K562 (cell line): ENCODE measurements at regions not wholly inside any gene's neighbourhood (a gene's known extent, or its start where the extent isn't known, plus 50 kb on each side); places are given as distances from the start of the nearest gene placed in this dataset.

Source experiments
- ATAC-seq: fragments of 200-7000 bp; cut with Tn5 transposase; 3 replicates; pipeline ENCODE4 v1.9.1; 2020; ENCODE audit warnings: moderate library complexity
- BruUV-seq: library from RNA; stranded (reverse); fragments of 400-500 nt; replicated peaks from 2 replicates; lab custom pipeline; 2021; lab: Mats Ljungman, UMichigan
- CTCF ChIA-PET: fragments of 300-600 bp; formaldehyde crosslinking; extraction: SDS; loops from one replicate; lab custom pipeline; 2021; ENCODE audit warnings: low intra/inter-chr PET ratio; lab: Yijun Ruan, JAX
- POLR2A ChIA-PET: fragments of 300-600, 350-650 bp; sonication (Branson Sonifier 250); formaldehyde crosslinking; extraction: SDS; loops from one replicate; lab custom pipeline; 2021; ENCODE audit warnings: antibody characterized with exemption, inconsistent platforms; lab: Yijun Ruan, JAX
- DNase-seq, 4 experiments: peaks; one replicate each; pipeline versions ENCODE4 v3.0.0 to v3.0.0-alpha.2; 2011 to 2018; ENCODE audit warnings: low spot score in 3 of 4, mixed read lengths in 3 of 4; ENCODE audit errors: extremely low read depth in 1 of 4
- FAIRE-seq: peaks from 2 replicates; lab custom pipeline; 2011; peaks lifted over from hg19 to GRCh38; lab: Jason Lieb, UNC
- H2AFZ ChIP-seq: 2 replicates; pipeline ENCODE4 v1.6.0; 2011; ENCODE audit warnings: low read depth, low read length, control low read depth, inconsistent platforms
- H3K27ac ChIP-seq: fragments of 200-600 bp; 3 replicates; pipeline ENCODE4 v1.8.0; 2011; ENCODE audit warnings: low read depth, mild to moderate bottlenecking, control low read depth, inconsistent platforms, low read length, moderate library complexity, mixed read lengths; ENCODE audit errors: extremely low read depth
- H3K27me3 ChIP-seq, 2 experiments: fragments of 300-600 bp in 1 of 2; 2 replicates in 1 of 2; 3 replicates in 1 of 2; pipeline versions ENCODE4 v1.6.0 to v1.8.0; 2011; ENCODE audit warnings: inconsistent platforms in 2 of 2, low read length in 2 of 2, mild to moderate bottlenecking in 1 of 2, mixed read lengths in 1 of 2, moderate library complexity in 1 of 2; ENCODE audit not compliant: control insufficient read depth in 2 of 2, insufficient read depth in 2 of 2
- H3K36me3 ChIP-seq: fragments of 300-600 bp; 3 replicates; pipeline ENCODE4 v1.8.0; 2011; ENCODE audit warnings: mild to moderate bottlenecking, low read length, inconsistent platforms; ENCODE audit not compliant: control insufficient read depth, insufficient read depth
- H3K4me1 ChIP-seq, 2 experiments: fragments of 200-600 bp in 1 of 2; replicated peaks in 1 of 2; 2 replicates in 1 of 2; 3 replicates in 1 of 2; pipeline versions ENCODE4 v1.5.1 to v1.8.0; 2011; ENCODE audit warnings: inconsistent platforms in 2 of 2, low read length in 2 of 2, mild to moderate bottlenecking in 1 of 2, mixed read lengths in 1 of 2, moderate library complexity in 1 of 2; ENCODE audit not compliant: control insufficient read depth in 2 of 2, insufficient read depth in 2 of 2
- H3K4me2 ChIP-seq: 2 replicates; pipeline ENCODE4 v1.6.1; 2011; ENCODE audit warnings: low read length, control low read depth, inconsistent platforms, mixed read lengths; ENCODE audit not compliant: insufficient read depth
- H3K4me3 ChIP-seq: fragments of 200-600 bp; sonication (generic), shearing (Covaris generic); 2 replicates; pipeline ENCODE4 v1.5.1; 2016; ENCODE audit warnings: control low read depth, inconsistent platforms
- H3K79me2 ChIP-seq: fragments of 200-600 bp; 3 replicates; pipeline ENCODE4 v1.8.0; 2011; ENCODE audit warnings: low read length, inconsistent platforms; ENCODE audit not compliant: control insufficient read depth, insufficient read depth
- H3K9ac ChIP-seq, 2 experiments: 2 replicates each; pipeline versions ENCODE4 v1.6.0 to v1.6.1; 2011; ENCODE audit warnings: low read depth in 2 of 2, low read length in 2 of 2, control low read depth in 1 of 2, inconsistent platforms in 1 of 2, mild to moderate bottlenecking in 1 of 2, mixed read lengths in 1 of 2; ENCODE audit not compliant: insufficient read depth in 1 of 2
- H3K9me1 ChIP-seq: one replicate; pipeline ENCODE4 v1.6.0; 2011; ENCODE audit warnings: inconsistent platforms, mild to moderate bottlenecking, low read length, moderate library complexity; ENCODE audit not compliant: control insufficient read depth, insufficient read depth
- H3K9me3 ChIP-seq: replicated peaks from 2 replicates; pipeline ENCODE4 v1.5.1; 2011; ENCODE audit warnings: low read depth, low read length, inconsistent platforms; ENCODE audit not compliant: control insufficient read depth, insufficient read depth
- H4K20me1 ChIP-seq: replicated peaks from 2 replicates; pipeline ENCODE4 v1.6.1; 2011; ENCODE audit warnings: low read length, inconsistent platforms, mixed read lengths; ENCODE audit not compliant: control insufficient read depth, insufficient read depth
- FOXJ3 ChIP-seq: sonication (generic); formaldehyde crosslinking; IDR thresholded peaks from 2 replicates; pipeline ENCODE4 v1.4.0; 2020; ENCODE audit warnings: mild to moderate bottlenecking, missing genetic modification reagents
- LEF1 ChIP-seq: fragments of 450-650 bp; IDR thresholded peaks from 2 replicates; pipeline ENCODE4 v1.6.1; 2016; ENCODE audit warnings: mild to moderate bottlenecking
- MEF2A ChIP-seq: IDR thresholded peaks from 2 replicates; pipeline ENCODE4 v1.6.1; 2011; ENCODE audit warnings: low read depth, mild to moderate bottlenecking, low read length, moderate library complexity; ENCODE audit not compliant: control insufficient read depth
- SREBF1 ChIP-seq: fragments of 150-350 bp; IDR thresholded peaks from 2 replicates; pipeline ENCODE4 v1.6.1; 2014; ENCODE audit warnings: antibody characterized with exemption, low read depth, low read length, borderline replicate concordance
- ZNF140 ChIP-seq: fragments of 250-450 bp; sonication (Bioruptor Pico); IDR thresholded peaks from 2 replicates; pipeline ENCODE4 v1.8.0; 2021; ENCODE audit warnings: moderate library complexity, mild to moderate bottlenecking, inconsistent platforms
- WGBS: fragments of 100-300 bp; shearing (Covaris generic); methylation state at CpG from one replicate; pipeline ENCODE4 v1.1.6; 2016; ENCODE audit warnings: low coverage, mixed read lengths; ENCODE audit not compliant: insufficient coverage; ENCODE audit errors: missing lambda C conversion rate; 5-methylcytosine and 5-hydroxymethylcytosine counted together
- in situ Hi-C: fragments of 300-500 bp; cut with MboI; formaldehyde crosslinking; loops from 4 replicates; pipeline ENCODE4 v1.15.0; 2018; ENCODE audit warnings: inconsistent platforms, mixed read lengths
- intact Hi-C: fragments of 100-400 bp; cut with micrococcal nuclease; formaldehyde crosslinking; loops from 2 replicates; pipeline ENCODE4 v1.14.2; 2022
- TF ChIP-seq, protein P1 (sequence below): fragments of 450-650 bp; IDR thresholded peaks from 2 replicates; pipeline ENCODE4 v1.6.1; 2016; ENCODE audit warnings: borderline replicate concordance

- Histone ChIP-seq H3K4me1 (no peaks in the 10 kb centered on the region), H2AFZ (no peak overlapping the region), H3K27ac (no peak overlapping the region), H3K4me2 (no peak overlapping the region), H3K27me3 (no peaks in the 10 kb centered on the region), H3K9ac (no peak overlapping the region), H3K79me2 (no peaks in the 10 kb centered on the region), H3K9me1 (no peaks in the 10 kb centered on the region), H4K20me1 (no peaks in the 10 kb centered on the region), H3K4me3 (no peak overlapping the region), H3K36me3 (no peaks in the 10 kb centered on the region)
- FAIRE-seq (no peak), DNase-seq (no peak), ATAC-seq (no peak)
- no TSS peak for BruUV-seq
- CTCF ChIA-PET: no interaction called here
- in situ Hi-C loops: no loop called here
- POLR2A ChIA-PET: no interaction called here
- intact Hi-C loops: no loop called here
- no peak for TF ChIP-seq FOXJ3 (CRISPR knock-in tag)
- TF ChIP-seq, protein P1, sequence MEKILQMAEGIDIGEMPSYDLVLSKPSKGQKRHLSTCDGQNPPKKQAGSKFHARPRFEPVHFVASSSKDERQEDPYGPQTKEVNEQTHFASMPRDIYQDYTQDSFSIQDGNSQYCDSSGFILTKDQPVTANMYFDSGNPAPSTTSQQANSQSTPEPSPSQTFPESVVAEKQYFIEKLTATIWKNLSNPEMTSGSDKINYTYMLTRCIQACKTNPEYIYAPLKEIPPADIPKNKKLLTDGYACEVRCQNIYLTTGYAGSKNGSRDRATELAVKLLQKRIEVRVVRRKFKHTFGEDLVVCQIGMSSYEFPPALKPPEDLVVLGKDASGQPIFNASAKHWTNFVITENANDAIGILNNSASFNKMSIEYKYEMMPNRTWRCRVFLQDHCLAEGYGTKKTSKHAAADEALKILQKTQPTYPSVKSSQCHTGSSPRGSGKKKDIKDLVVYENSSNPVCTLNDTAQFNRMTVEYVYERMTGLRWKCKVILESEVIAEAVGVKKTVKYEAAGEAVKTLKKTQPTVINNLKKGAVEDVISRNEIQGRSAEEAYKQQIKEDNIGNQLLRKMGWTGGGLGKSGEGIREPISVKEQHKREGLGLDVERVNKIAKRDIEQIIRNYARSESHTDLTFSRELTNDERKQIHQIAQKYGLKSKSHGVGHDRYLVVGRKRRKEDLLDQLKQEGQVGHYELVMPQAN: no peak
- TF ChIP-seq LEF1: no peak
- TF ChIP-seq ZNF140: no peak
- TF ChIP-seq MEF2A: no peak
- TF ChIP-seq SREBF1: no peak
- TF ChIP-seq, all 486 proteins: peak for 0
- WGBS: 0% methylated on average over 5 of the region's 5 CpGs
- no peaks in the 10 kb centered on the region for H3K9me3 ChIP-seq
Measured at GRCh38 chr4:181998398-181999295, 244.6 kb upstream of the TENM3 start.
